ENCODE measurements at regions not wholly inside any gene's neighbourhood (a gene's known extent, or its start where the extent isn't known, plus 50 kb on each side); places are given as distances from the start of the nearest gene placed in this dataset.
"Not testable (repeated sequence)": the region's sequence is repeated elsewhere in the genome, so short reads cannot be mapped to it uniquely, and the experiment has no call there.

GRCh38 chr2:225891771-225892170, 492.3 kb downstream of the NYAP2 start:
- DNase-seq = no peak

DNA sequence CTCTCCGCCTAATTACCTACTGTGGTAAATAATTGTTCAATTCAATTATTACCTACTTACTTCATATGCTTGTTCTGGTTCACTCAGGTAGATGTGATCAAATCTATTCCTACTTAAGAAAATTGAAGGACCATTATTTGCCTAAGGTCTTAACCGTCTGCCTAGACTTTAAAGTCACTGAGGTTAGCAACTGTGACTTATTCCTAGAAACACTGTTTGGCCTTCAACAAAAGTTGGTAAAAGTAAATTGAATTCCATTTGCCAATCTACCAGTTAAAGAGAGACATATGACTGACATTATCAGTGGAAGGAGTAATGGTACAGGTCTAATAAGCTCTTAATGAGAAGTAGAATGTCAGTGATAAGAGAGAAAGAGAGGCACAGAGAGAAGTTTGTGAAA, 491.5 kb downstream of the NYAP2 start:
- DNase-seq = no peak

GRCh38 chr2:225889452-225889851, 489.9 kb downstream of the NYAP2 start:
- peak in 1 of 56 donors; percentile 0 for DNase-seq

DNA sequence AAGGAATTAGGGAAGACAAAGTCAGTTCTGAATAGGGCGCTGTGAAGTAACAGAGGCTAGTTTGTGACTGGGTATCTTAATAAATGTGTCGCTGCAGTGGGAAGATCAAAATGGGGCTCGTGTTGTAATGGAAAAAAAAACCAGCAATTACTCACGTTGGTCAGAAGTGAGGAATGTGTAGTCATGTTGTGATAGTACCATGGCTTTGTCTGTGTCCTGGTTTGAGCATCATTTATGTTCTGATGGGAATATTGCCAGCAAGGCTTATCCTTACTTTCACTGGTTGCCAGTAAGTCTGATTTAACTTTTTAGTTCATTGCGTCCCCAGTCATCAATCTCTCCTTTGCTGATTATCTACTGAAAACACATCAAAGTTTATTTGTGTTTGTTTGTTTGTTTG, 467.6 kb downstream of the NYAP2 start:
- no peak for DNase-seq

GRCh38 chr2:225865468-225865867, 466.0 kb downstream of the NYAP2 start:
- no peak for DNase-seq

- DNase-seq = no peak
These were observed 464.9 kb downstream of the NYAP2 start for GRCh38 chr2:225864394-225864793.

GRCh38 chr2:225842939-225843338, 443.4 kb downstream of the NYAP2 start:
- no peak for DNase-seq

- DNase-seq = no peak
These were observed 441.8 kb downstream of the NYAP2 start for GRCh38 chr2:225841314-225841713.

- no peak for DNase-seq
These were observed 437.8 kb downstream of the NYAP2 start for GRCh38 chr2:225837328-225837727.

DNA sequence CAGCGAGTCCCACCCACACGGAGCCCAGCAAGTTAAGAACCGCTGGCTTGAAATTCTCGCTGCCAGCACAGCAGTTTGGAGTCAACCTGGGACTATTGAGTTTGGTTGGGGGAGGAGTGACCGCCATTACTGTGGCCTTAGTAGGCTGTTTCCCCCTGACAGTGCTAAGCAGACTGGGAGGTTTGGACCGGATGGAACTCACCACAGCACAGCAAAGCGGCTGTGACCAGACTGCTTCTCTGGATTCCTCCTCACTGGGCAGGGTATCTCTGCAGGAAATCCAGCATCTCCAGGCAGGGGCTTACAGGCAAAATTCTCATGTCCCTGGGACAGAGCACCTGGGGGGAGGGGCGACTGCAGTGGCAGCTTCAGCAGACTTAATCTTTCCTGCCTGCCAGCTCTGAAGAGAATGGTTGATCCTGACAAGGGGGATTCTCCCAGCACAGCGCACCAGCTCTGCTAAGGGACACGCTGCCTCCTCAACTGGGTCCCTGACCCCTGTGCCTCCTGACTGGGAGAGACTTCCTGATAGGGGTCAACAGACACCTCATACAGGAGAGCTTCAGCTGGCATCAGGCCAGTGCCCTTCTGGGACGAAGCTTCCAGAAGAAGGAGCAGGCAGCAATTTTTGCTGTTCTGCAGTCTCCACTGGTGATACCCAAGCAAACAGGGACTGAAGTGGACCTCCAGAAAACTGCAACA, 425.4 kb downstream of the NYAP2 start:
- peak in 1 of 56 donors; percentile 0 for DNase-seq

GRCh38 chr2:225821351-225821750, 421.8 kb downstream of the NYAP2 start:
- no peak for DNase-seq

DNA sequence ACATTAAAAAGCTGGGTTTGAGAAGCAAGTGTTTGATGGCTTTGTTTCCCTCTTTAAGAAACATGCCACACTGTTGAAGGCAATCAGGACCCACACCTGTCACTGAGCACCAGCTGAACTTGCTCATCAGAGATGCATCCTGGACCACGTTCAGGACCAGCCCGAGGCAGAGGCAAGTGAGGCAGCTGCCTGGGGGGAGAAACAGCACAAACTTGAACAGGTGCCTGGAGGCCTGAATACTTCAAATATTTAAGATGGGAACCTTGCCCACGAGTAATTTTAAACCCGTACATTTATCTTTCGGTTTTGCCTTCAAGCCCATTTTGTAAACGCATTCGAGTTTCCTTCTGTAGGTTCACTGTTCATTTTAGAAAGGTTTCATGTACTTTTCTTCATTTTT, 421.3 kb downstream of the NYAP2 start:
- DNase-seq = no peak

DNA sequence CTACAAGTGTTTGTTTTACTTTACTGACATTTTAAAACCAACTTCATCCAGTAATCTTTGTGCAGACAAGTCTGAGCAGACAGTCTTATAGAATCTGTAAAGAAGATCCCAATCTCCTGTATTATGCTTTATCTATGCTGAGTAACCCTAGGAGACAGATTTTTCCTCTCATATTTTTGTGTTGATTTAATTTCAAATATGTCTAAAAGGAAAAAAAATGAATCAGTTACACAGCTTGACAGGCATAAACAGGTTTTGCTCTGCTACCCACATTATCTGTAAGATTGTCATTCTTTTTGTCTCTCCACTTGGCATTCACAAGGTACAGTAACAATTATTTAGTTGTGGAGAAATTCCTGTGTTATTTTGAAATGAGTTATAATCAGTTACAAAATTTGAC, 415.0 kb downstream of the NYAP2 start:
- DNase-seq = no peak

DNA sequence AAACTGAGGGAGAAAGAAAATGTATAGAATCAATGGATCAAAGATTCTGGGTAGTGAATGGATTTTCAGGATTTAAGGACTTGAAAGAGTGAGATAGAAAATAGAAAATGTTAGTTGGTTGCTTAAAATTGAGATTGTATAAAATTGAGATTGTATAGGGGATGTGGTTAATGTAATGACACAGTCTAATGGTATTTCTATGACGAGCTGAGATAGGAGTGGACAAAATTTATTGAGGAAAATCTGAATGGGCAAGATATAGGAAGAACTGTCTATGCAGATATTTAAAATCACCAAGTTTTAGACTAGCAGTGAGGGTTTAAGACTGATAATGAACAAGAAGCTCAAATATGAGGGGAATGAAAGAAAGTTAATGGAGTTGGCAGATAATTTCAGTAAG, 406.6 kb downstream of the NYAP2 start:
- DNase-seq = no peak

DNA sequence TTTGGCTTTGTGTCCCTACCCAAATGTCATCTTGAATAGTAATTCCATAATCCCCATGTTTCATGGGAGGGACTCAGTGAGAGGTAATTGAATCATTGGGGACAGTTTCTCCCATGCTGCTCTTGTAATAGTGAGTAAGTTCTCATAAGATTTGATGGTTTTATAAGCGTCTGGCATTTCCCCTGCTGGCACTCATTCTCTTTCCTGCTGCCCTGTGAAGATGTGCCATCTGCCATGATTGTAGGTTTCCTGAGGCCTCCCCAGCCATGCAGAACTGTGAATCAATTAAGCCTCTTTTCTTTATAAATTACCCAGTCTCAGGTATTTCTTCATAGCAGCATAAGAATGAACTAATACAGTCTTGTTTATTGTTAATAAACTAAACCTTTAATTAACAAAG, 402.6 kb downstream of the NYAP2 start:
- not testable (repeated sequence) for DNase-seq

- DNase-seq = no peak
These were observed 397.9 kb downstream of the NYAP2 start for GRCh38 chr2:225797394-225797793.

DNA sequence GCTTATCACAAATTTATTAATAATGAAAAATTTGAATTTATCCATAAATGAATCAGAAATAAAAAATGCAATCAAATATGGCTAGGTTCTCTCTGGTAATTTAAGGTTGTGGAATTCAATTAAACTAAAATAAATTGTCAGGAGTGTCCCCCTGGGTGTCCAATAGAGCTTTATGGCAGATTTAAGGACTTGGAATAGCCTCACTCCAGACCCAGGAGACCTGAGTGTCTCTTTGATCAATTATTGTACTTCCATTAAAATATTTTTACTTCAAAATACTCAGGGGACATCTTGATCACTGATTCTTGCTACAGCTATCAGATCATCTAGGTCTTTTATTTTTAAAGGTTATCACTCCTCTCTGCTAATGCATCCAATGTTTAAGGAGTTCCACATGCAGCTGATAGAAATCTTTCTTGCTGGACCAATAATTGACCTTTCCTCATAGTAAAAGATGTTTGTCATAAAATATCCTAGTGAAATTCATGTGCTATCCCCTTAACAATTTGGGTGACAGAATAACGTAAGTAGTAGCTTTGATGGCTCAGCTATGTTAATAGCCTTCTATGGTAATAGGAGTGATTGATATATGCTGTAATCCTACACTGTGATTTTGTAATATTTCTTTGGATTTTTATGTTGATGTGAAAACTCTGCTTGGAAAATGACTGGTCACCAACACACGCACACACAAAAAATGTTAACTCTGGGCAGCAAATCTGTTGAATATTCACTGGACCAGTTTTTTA, 395.3 kb downstream of the NYAP2 start:
- no peak for DNase-seq

GRCh38 chr2:225793736-225794550, 394.4 kb downstream of the NYAP2 start:
- DNase-seq = no peak

GRCh38 chr2:225788571-225789094, 389.1 kb downstream of the NYAP2 start:
- no peak for DNase-seq

GRCh38 chr2:225787497-225787896, 388.0 kb downstream of the NYAP2 start:
- no peak for DNase-seq

GRCh38 chr2:225781991-225782390, 382.5 kb downstream of the NYAP2 start:
- no peak for DNase-seq

DNA sequence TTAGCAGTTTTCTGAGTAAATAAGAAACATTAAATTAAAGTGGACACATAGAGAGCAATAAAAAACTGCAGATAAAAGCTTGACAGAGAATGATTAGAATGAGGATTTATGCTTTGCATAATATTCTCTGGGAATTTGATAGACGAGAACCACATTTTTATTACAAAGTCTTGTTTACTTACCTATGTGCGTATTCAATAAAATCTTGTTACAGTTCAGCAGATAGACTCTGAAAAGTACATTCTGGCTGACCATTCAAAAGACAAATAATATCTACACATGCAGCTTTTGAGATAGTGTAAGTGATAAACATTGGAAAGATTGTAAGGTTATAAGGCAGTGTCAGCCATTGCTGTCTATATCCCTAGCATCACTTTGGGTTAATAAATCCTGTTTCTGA, 381.6 kb downstream of the NYAP2 start:
- DNase-seq = no peak

All from amygdala (tissue), 56 donors.